H9 (cell line): ENCODE measurements at regions not wholly inside any gene's neighbourhood (a gene's known extent, or its start where the extent isn't known, plus 50 kb on each side); places are given as distances from the start of the nearest gene placed in this dataset.

Experiments
- DNase-seq: peaks from one replicate; pipeline ENCODE4 v3.0.0-alpha.2; 2017
- H2AFZ ChIP-seq: one replicate; pipeline ENCODE4 v1.6.1; 2013; ENCODE audit warnings: mild to moderate bottlenecking, low read length, control low read depth, moderate library complexity
- H2AK5ac ChIP-seq: 2 replicates; pipeline ENCODE4 v1.6.1; 2013; ENCODE audit warnings: low read length, control low read depth, mixed read lengths; ENCODE audit not compliant: insufficient read length
- H2BK120ac ChIP-seq: one replicate; pipeline ENCODE4 v1.6.1; 2013; ENCODE audit warnings: low read depth, mild to moderate bottlenecking, low read length, control low read depth, inconsistent platforms; ENCODE audit not compliant: poor library complexity, severe bottlenecking
- H2BK12ac ChIP-seq: 2 replicates; pipeline ENCODE4 v1.6.1; 2013; ENCODE audit warnings: low read length, control low read depth, mixed read lengths, low read depth; ENCODE audit not compliant: insufficient read length
- H2BK15ac ChIP-seq: 2 replicates; pipeline ENCODE4 v1.6.1; 2013; ENCODE audit warnings: low read depth, low read length, control low read depth
- H2BK20ac ChIP-seq: one replicate; pipeline ENCODE4 v1.6.1; 2013; ENCODE audit warnings: low read depth, mild to moderate bottlenecking, low read length, control low read depth, inconsistent platforms; ENCODE audit not compliant: poor library complexity, severe bottlenecking
- H2BK5ac ChIP-seq: 2 replicates; pipeline ENCODE4 v1.6.1; 2013; ENCODE audit warnings: low read length, control low read depth, mixed read lengths; ENCODE audit not compliant: insufficient read length
- H3K14ac ChIP-seq: 2 replicates; pipeline ENCODE4 v1.6.1; 2013; ENCODE audit warnings: low read length, control low read depth; ENCODE audit not compliant: insufficient read depth
- H3K18ac ChIP-seq: 2 replicates; pipeline ENCODE4 v1.6.1; 2013; ENCODE audit warnings: low read depth, mild to moderate bottlenecking, mixed read lengths, low read length, control low read depth; ENCODE audit not compliant: insufficient read length
- H3K23ac ChIP-seq: 2 replicates; pipeline ENCODE4 v1.6.1; 2013; ENCODE audit warnings: low read length, control low read depth, mixed read lengths, low read depth; ENCODE audit not compliant: insufficient read length
- H3K23me2 ChIP-seq: 2 replicates; pipeline ENCODE4 v1.6.1; 2013; ENCODE audit warnings: low read depth, mild to moderate bottlenecking, mixed read lengths, low read length, control low read depth; ENCODE audit not compliant: insufficient read length, poor library complexity, severe bottlenecking
- H3K27ac ChIP-seq: 2 replicates; pipeline ENCODE4 v1.5.1; 2013; ENCODE audit warnings: low read length, control low read depth, mixed read lengths, low read depth; ENCODE audit not compliant: insufficient read length
- H3K27me3 ChIP-seq: 2 replicates; pipeline ENCODE4 v1.6.1; 2013; ENCODE audit warnings: low read length, control low read depth, inconsistent platforms; ENCODE audit not compliant: insufficient read depth
- H3K4ac ChIP-seq: 2 replicates; pipeline ENCODE4 v1.6.1; 2013; ENCODE audit warnings: low read depth, mild to moderate bottlenecking, control low read depth, inconsistent platforms, low read length, moderate library complexity
- H3K4me1 ChIP-seq: 2 replicates; pipeline ENCODE4 v1.6.1; 2013; ENCODE audit warnings: low read length, control low read depth, inconsistent platforms; ENCODE audit not compliant: insufficient read depth
- H3K4me2 ChIP-seq: 2 replicates; pipeline ENCODE4 v1.6.1; 2013; ENCODE audit warnings: low read length, control low read depth, mixed read lengths; ENCODE audit not compliant: insufficient read length, insufficient read depth
- H3K56ac ChIP-seq: 2 replicates; pipeline ENCODE4 v1.6.1; 2013; ENCODE audit warnings: low read depth, mild to moderate bottlenecking, mixed read lengths, low read length, control low read depth; ENCODE audit not compliant: insufficient read length
- H3K79me1 ChIP-seq: 2 replicates; pipeline ENCODE4 v1.6.1; 2013; ENCODE audit warnings: low read depth, mild to moderate bottlenecking, moderate library complexity, low read length, control low read depth, inconsistent platforms; ENCODE audit not compliant: insufficient read depth, poor library complexity, severe bottlenecking
- H3K79me2 ChIP-seq: 2 replicates; pipeline ENCODE4 v1.6.1; 2013; ENCODE audit warnings: low read length, control low read depth, inconsistent platforms; ENCODE audit not compliant: insufficient read depth
- H3K9ac ChIP-seq: 2 replicates; pipeline ENCODE4 v1.6.1; 2013; ENCODE audit warnings: low read length, control low read depth, mixed read lengths; ENCODE audit not compliant: insufficient read length; ENCODE audit errors: extremely low read depth
- H3K9me3 ChIP-seq: one replicate; pipeline ENCODE4 v1.6.1; 2013; ENCODE audit warnings: low read depth, low read length, inconsistent platforms; ENCODE audit not compliant: control insufficient read depth
- H3T11ph ChIP-seq: one replicate; pipeline ENCODE4 v1.6.1; 2013; ENCODE audit warnings: mild to moderate bottlenecking, low read length, control low read depth, inconsistent platforms
- H4K20me1 ChIP-seq: one replicate; pipeline ENCODE4 v1.6.1; 2013; ENCODE audit not compliant: control insufficient read depth, insufficient read length, insufficient read depth
- H4K5ac ChIP-seq: 2 replicates; pipeline ENCODE4 v1.6.1; 2013; ENCODE audit warnings: low read depth, mild to moderate bottlenecking, mixed read lengths, low read length, control low read depth; ENCODE audit not compliant: insufficient read length
- H4K8ac ChIP-seq: replicated peaks from 2 replicates; pipeline ENCODE4 v1.6.1; 2013; ENCODE audit warnings: low read length, control low read depth, mixed read lengths, low read depth; ENCODE audit not compliant: insufficient read length
- H4K91ac ChIP-seq: 2 replicates; pipeline ENCODE4 v1.6.1; 2013; ENCODE audit warnings: low read depth, mild to moderate bottlenecking, moderate library complexity, mixed read lengths, low read length, control low read depth; ENCODE audit not compliant: insufficient read length
- H3K27ac Mint-ChIP-seq, 3 experiments: 2 replicates in 2 of 3; 3 replicates in 1 of 3; pipeline ENCODE4 v1.8.0; 2020 to 2021; ENCODE audit warnings: mixed read lengths in 3 of 3, mild to moderate bottlenecking in 1 of 3, moderate library complexity in 1 of 3
- H3K27me3 Mint-ChIP-seq: 2 replicates; pipeline ENCODE4 v1.8.0; 2021; ENCODE audit warnings: low read depth, mild to moderate bottlenecking, moderate library complexity, mixed read lengths
- H3K36me3 Mint-ChIP-seq, 3 experiments: 2 replicates in 2 of 3; 3 replicates in 1 of 3; pipeline ENCODE4 v1.8.0; 2020 to 2021; ENCODE audit warnings: low read depth in 3 of 3, mixed read lengths in 3 of 3; ENCODE audit not compliant: insufficient read depth in 1 of 3
- H3K4me1 Mint-ChIP-seq, 2 experiments: 2 replicates each; pipeline ENCODE4 v1.8.0; 2020; ENCODE audit warnings: mixed read lengths in 2 of 2
- H3K4me3 Mint-ChIP-seq, 2 experiments: 2 replicates in 1 of 2; 3 replicates in 1 of 2; pipeline ENCODE4 v1.8.0; 2020 to 2021; ENCODE audit warnings: mild to moderate bottlenecking in 2 of 2, mixed read lengths in 2 of 2, moderate library complexity in 1 of 2
- H3K9me3 Mint-ChIP-seq, 2 experiments: 2 replicates in 1 of 2; 3 replicates in 1 of 2; pipeline ENCODE4 v1.8.0; 2020; ENCODE audit warnings: mild to moderate bottlenecking in 2 of 2, mixed read lengths in 2 of 2, moderate library complexity in 1 of 2
- CTCF ChIP-seq: fragments of 200-600 bp; sonication (generic); conservative IDR thresholded peaks from 3 replicates; pipeline ENCODE4 v1.8.0; 2021; ENCODE audit warnings: antibody characterized with exemption, mild to moderate bottlenecking
- WGBS: extraction: QIAGEN DNeasy Blood & Tissue Kit; methylation state at CpG from one replicate; pipeline ENCODE4 v1.1.7; 2013; ENCODE audit warnings: missing lambda C conversion rate, low lambda C conversion rate, mixed read lengths; ENCODE audit not compliant: insufficient read length; ENCODE audit errors: extremely low coverage; 5-methylcytosine and 5-hydroxymethylcytosine counted together

GRCh38 chr17:70560471-70560870 lies 391.1 kb downstream of the KCNJ2 start:
- no peak overlapping the region; a peak in 1 of 5 replicates for H3K4me3 Mint-ChIP-seq
- H2BK20ac ChIP-seq: no peak overlapping the region
- H3K27ac Mint-ChIP-seq: no peak overlapping the region
- no peak overlapping the region for H3K9ac ChIP-seq
- no peak overlapping the region for H4K91ac ChIP-seq
- H3K23me2 ChIP-seq: no peaks in the 10 kb centered on the region
- H4K20me1 ChIP-seq: no peaks in the 10 kb centered on the region
- no peak overlapping the region for H2BK5ac ChIP-seq
- no peaks in the 10 kb centered on the region for H3K27me3 ChIP-seq
- no peak overlapping the region for H4K8ac ChIP-seq
- WGBS: no CpG with 5 or more reads among the region's 1 CpG
- no peaks in the 10 kb centered on the region for H3K9me3 ChIP-seq
- no peak overlapping the region for H3K56ac ChIP-seq
- no peaks in the 10 kb centered on the region for H3K36me3 Mint-ChIP-seq
- no peaks in the 10 kb centered on the region for H3K9me3 Mint-ChIP-seq
- no peak overlapping the region for H2AK5ac ChIP-seq
- H3K4me1 Mint-ChIP-seq: no peaks in the 10 kb centered on the region
- no peak overlapping the region for H3K23ac ChIP-seq
- H3K14ac ChIP-seq: no peak overlapping the region
- peak overlapping the region; percentile 6 for H2AFZ ChIP-seq
- H3K79me1 ChIP-seq: no peaks in the 10 kb centered on the region
- H2BK15ac ChIP-seq: no peak overlapping the region
- no peak overlapping the region for H3K4ac ChIP-seq
- no peaks in the 10 kb centered on the region; the same call in 1 of the 2 replicates for H3K4me1 ChIP-seq
- H3K18ac ChIP-seq: no peak overlapping the region
- no peak overlapping the region for H4K5ac ChIP-seq
- H3K27ac ChIP-seq: no peak overlapping the region
- no peak for TF ChIP-seq CTCF
- H3K27me3 Mint-ChIP-seq: no peaks in the 10 kb centered on the region; the same call in 1 of the 2 replicates
- no peak for DNase-seq
- H2BK12ac ChIP-seq: no peak overlapping the region
- no peak overlapping the region for H3K4me2 ChIP-seq
- no peaks in the 10 kb centered on the region for H3K79me2 ChIP-seq
- no peak overlapping the region for H2BK120ac ChIP-seq
- H3T11ph ChIP-seq: no peak overlapping the region
